ENCODE measurements at regions not wholly inside any gene's neighbourhood (a gene's known extent, or its start where the extent isn't known, plus 50 kb on each side); places are given as distances from the start of the nearest gene placed in this dataset.
A peak's percentile ranks its signal among the peaks of the same experiment; 100 is the strongest.

GRCh38 chr9:106621313-106622163, 241.4 kb upstream of the ZNF462 start:
- DNase-seq (ENCODE audit: low read depth): no peak
- no peak overlapping the region for H3K4me3 ChIP-seq (ENCODE audit: low read length)
- TF ChIP-seq, protein P1, sequence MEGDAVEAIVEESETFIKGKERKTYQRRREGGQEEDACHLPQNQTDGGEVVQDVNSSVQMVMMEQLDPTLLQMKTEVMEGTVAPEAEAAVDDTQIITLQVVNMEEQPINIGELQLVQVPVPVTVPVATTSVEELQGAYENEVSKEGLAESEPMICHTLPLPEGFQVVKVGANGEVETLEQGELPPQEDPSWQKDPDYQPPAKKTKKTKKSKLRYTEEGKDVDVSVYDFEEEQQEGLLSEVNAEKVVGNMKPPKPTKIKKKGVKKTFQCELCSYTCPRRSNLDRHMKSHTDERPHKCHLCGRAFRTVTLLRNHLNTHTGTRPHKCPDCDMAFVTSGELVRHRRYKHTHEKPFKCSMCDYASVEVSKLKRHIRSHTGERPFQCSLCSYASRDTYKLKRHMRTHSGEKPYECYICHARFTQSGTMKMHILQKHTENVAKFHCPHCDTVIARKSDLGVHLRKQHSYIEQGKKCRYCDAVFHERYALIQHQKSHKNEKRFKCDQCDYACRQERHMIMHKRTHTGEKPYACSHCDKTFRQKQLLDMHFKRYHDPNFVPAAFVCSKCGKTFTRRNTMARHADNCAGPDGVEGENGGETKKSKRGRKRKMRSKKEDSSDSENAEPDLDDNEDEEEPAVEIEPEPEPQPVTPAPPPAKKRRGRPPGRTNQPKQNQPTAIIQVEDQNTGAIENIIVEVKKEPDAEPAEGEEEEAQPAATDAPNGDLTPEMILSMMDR (conservative IDR thresholded peaks at IDR 0.05; ENCODE audit: low read depth, low read length): no peak

DNA sequence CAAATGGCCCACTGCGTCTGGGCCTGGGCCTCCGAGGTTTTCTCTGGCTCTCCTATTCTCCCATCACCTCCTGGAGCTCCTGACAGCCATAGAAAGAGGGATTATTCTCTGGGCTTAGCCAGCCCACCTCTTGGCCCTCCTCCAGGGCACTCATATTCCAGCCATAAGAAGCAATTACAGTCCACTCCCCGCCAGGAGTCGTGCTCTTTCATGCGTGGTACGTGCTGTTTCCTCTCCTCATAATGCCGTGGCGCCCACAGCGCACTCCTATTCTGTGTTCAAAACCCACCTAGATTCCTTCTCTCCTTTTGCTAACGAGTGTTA, 240.8 kb upstream of the ZNF462 start:
- peak; percentile 43 for DNase-seq (ENCODE audit: low read depth)
- no peak overlapping the region for H3K4me3 ChIP-seq (ENCODE audit: low read length)
- TF ChIP-seq, protein P1 (conservative IDR thresholded peaks at IDR 0.05; ENCODE audit: low read depth, low read length): peak; percentile 34

DNA sequence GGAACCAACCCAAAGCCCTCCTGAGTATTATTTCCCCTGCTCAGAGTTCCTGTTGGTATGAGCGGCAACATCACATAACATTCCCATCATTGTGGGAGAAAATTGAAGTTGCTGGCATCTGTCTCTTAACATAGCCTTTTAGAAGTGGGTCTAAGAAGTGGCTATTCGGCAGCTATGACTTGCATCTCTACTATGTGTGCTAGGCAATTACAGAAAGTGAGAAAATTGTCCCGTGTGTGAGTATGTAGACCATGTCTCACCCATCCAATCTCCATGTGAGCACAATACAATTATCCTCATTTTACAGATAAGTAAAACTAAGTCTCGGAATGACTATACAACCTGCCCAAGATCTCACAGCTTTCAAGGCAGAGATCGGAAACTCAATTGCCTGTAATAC, 239.4 kb upstream of the ZNF462 start:
- H3K4me3 ChIP-seq (ENCODE audit: low read length): no peak overlapping the region
- DNase-seq (ENCODE audit: low read depth): no peak
- TF ChIP-seq, protein P1 (conservative IDR thresholded peaks at IDR 0.05; ENCODE audit: low read depth, low read length): no peak

DNA sequence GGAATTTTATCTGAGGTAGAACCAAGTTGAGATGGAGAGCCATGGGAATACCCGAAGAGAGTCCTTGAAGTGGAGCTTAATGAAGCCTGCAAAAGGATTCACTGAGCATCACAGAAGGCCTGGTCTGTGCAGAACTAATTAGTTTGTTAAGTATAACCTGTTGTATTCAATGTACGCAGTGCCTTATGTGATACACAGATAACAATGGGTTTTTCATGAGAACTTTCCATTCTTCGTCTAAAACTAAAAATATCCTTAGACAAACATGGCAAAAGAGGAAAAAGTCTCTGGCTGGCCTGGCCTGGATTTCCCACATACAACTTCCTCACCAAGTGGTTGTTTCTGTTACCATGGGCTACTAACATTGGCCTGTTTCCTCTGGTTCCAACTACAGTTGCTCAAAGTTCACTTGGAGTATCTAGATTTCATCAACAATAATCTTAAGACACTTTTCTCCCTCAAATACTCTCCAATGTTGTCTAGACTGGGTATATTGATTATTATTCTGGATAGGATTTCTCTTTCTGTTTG, 237.6 kb upstream of the ZNF462 start:
- TF ChIP-seq, protein P1 (conservative IDR thresholded peaks at IDR 0.05; ENCODE audit: low read depth, low read length): no peak
- no peak for DNase-seq (ENCODE audit: low read depth)
- no peak overlapping the region for H3K4me3 ChIP-seq (ENCODE audit: low read length)

- no peak overlapping the region for H3K4me3 ChIP-seq (ENCODE audit: low read length)
- TF ChIP-seq, protein P1 (conservative IDR thresholded peaks at IDR 0.05; ENCODE audit: low read depth, low read length): no peak
These were observed 236.0 kb upstream of the ZNF462 start for GRCh38 chr9:106626936-106627335.

DNA sequence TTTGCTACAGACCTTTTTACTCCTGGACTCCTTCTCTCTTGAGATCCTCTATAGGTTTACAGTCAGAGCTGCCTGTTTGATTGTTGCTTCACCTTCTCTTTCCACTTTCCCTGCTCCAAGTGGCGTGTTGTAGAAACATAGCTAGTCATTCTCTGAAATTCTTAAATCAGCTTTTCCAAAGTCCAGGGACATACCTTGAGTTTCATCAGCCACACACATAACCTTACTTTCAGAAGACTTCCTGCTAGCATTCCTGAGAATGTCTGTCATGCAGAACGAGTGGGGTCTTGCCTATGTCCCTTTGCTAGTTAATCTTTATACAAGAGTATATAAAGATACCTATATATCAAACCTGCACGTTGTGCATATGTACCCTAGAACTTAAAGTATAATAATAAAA, 230.3 kb upstream of the ZNF462 start:
- DNase-seq (ENCODE audit: low read depth): no peak
- TF ChIP-seq, protein P1 (conservative IDR thresholded peaks at IDR 0.05; ENCODE audit: low read depth, low read length): no peak
- H3K4me3 ChIP-seq (ENCODE audit: low read length): no peak overlapping the region

More at GRCh38 chr9:106626936-106627335, 236.0 kb upstream of the ZNF462 start:
- DNase-seq (ENCODE audit: low read depth): no peak

DNA sequence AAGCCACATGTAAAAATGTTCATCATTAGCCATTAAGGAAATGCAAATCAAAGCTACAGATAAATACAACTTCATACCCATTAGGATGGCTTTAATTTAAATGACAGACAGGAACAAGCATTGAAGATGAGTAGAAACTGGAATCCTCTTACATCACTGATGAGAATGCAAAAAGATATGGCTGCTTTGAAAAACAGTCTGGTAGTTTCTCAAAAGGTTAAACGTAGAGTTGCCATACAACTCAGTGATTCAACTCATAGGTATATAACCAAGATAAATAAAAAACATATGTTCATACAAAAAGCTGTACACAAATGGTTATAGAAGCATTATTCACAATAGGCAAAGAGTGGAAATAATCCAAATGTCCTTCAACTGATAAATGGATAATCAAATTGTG, 228.8 kb upstream of the ZNF462 start:
- H3K4me3 ChIP-seq (ENCODE audit: low read length): no peak overlapping the region
- TF ChIP-seq, protein P1 (conservative IDR thresholded peaks at IDR 0.05; ENCODE audit: low read depth, low read length): no peak
- no peak for DNase-seq (ENCODE audit: low read depth)
